Choroid plexus epithelial cell (primary cell): ENCODE measurements at regions not wholly inside any gene's neighbourhood (a gene's known extent, or its start where the extent isn't known, plus 50 kb on each side); places are given as distances from the start of the nearest gene placed in this dataset.
A peak's percentile ranks its signal among the peaks of the same experiment; 100 is the strongest.

ENCODE experiments used
- DNase-seq: peaks from one replicate; pipeline ENCODE4 v3.0.0-alpha.2; 2010; ENCODE audit warnings: low read depth
- H3K4me3 ChIP-seq: 2 replicates; pipeline ENCODE4 v1.5.1; 2011; ENCODE audit warnings: low read depth, mild to moderate bottlenecking, control low read depth, low read length, moderate library complexity
- CTCF ChIP-seq: conservative IDR thresholded peaks from 2 replicates; pipeline ENCODE4 v1.5.1; 2011; ENCODE audit warnings: low read depth, mild to moderate bottlenecking, control low read depth, inconsistent platforms, low read length, moderate library complexity

GRCh38 chrX:45824471-45824870 is 623.8 kb upstream of the DIPK2B start:
- peak; percentile 79 for TF ChIP-seq CTCF
- DNase-seq = peak; percentile 92
- no peak overlapping the region for H3K4me3 ChIP-seq

- TF ChIP-seq CTCF = no peak
- no peak for DNase-seq
Measured at GRCh38 chrX:45823536-45823935, 622.9 kb upstream of the DIPK2B start.

GRCh38 chrX:45822124-45822523 is 621.4 kb upstream of the DIPK2B start:
- DNase-seq = no peak
- TF ChIP-seq CTCF = no peak
- no peak overlapping the region for H3K4me3 ChIP-seq

More at GRCh38 chrX:45823536-45823935, 622.9 kb upstream of the DIPK2B start:
- H3K4me3 ChIP-seq = no peak overlapping the region

- no peak overlapping the region for H3K4me3 ChIP-seq
- no peak for DNase-seq
- no peak for TF ChIP-seq CTCF
Measured at GRCh38 chrX:45818913-45819312, 618.2 kb upstream of the DIPK2B start.

- no peak for DNase-seq
- H3K4me3 ChIP-seq = no peak overlapping the region
- TF ChIP-seq CTCF = no peak
Measured at GRCh38 chrX:45815441-45815840, 614.8 kb upstream of the DIPK2B start.

- H3K4me3 ChIP-seq = no peak overlapping the region
- no peak for TF ChIP-seq CTCF
- no peak for DNase-seq
Measured at GRCh38 chrX:45811326-45811725, 610.6 kb upstream of the DIPK2B start.

GRCh38 chrX:45807572-45808425 is 607.1 kb upstream of the DIPK2B start:
- DNase-seq = peak; percentile 79
- no peak for TF ChIP-seq CTCF
- H3K4me3 ChIP-seq = peak overlapping the region; percentile 23
